ENCODE measurements at regions not wholly inside any gene's neighbourhood (a gene's known extent, or its start where the extent isn't known, plus 50 kb on each side); places are given as distances from the start of the nearest gene placed in this dataset.

GRCh38 chr13:55560331-55560730 is 1580.4 kb upstream of the PRR20A start:
- Histone ChIP-seq H3K9ac (ENCODE audit: low read length) (no peak overlapping the region), H3K4me3 (ENCODE audit: low read length) (no peak overlapping the region), H3K27me3 (ENCODE audit: control insufficient read depth, insufficient read depth, low read length) (no peaks in the 10 kb centered on the region), H3K9me3 (ENCODE audit: control insufficient read depth, low read depth, low read length) (peaks cover 3% of the 10 kb centered on the region), H3K4me1 (ENCODE audit: control insufficient read depth, low read depth, low read length) (peaks cover 7% of the 10 kb centered on the region), H3K27ac (ENCODE audit: low read length) (no peak overlapping the region), H3K36me3 (ENCODE audit: control insufficient read depth, low read depth, low read length) (no peaks in the 10 kb centered on the region)

- Histone ChIP-seq H3K27ac (ENCODE audit: low read length) (no peak overlapping the region), H3K27me3 (ENCODE audit: control insufficient read depth, insufficient read depth, low read length) (no peaks in the 10 kb centered on the region), H3K9me3 (ENCODE audit: control insufficient read depth, low read depth, low read length) (peaks cover 3% of the 10 kb centered on the region), H3K36me3 (ENCODE audit: control insufficient read depth, low read depth, low read length) (no peaks in the 10 kb centered on the region), H3K4me1 (ENCODE audit: control insufficient read depth, low read depth, low read length) (peaks cover 24% of the 10 kb centered on the region), H3K9ac (ENCODE audit: low read length) (no peak overlapping the region), H3K4me3 (ENCODE audit: low read length) (no peak overlapping the region)
These were observed 1577.5 kb upstream of the PRR20A start for GRCh38 chr13:55563267-55563666.

- H3K27ac ChIP-seq (ENCODE audit: low read length), result no peak overlapping the region
These were observed 1574.4 kb upstream of the PRR20A start for GRCh38 chr13:55566334-55566733.

GRCh38 chr13:55566779-55567178 is 1573.9 kb upstream of the PRR20A start:
- H3K27me3 ChIP-seq (ENCODE audit: control insufficient read depth, insufficient read depth, low read length), result no peaks in the 10 kb centered on the region
- H3K9ac ChIP-seq (ENCODE audit: low read length), result no peak overlapping the region
- no peak overlapping the region for H3K27ac ChIP-seq (ENCODE audit: low read length)
- H3K4me3 ChIP-seq (ENCODE audit: low read length), result no peak overlapping the region
- no peaks in the 10 kb centered on the region for H3K9me3 ChIP-seq (ENCODE audit: control insufficient read depth, low read depth, low read length)
- peaks cover 35% of the 10 kb centered on the region for H3K4me1 ChIP-seq (ENCODE audit: control insufficient read depth, low read depth, low read length)
- no peaks in the 10 kb centered on the region for H3K36me3 ChIP-seq (ENCODE audit: control insufficient read depth, low read depth, low read length)

More at GRCh38 chr13:55566334-55566733, 1574.4 kb upstream of the PRR20A start:
- H3K4me1 ChIP-seq (ENCODE audit: control insufficient read depth, low read depth, low read length), result peaks cover 31% of the 10 kb centered on the region
- H3K9me3 ChIP-seq (ENCODE audit: control insufficient read depth, low read depth, low read length), result no peaks in the 10 kb centered on the region
- H3K9ac ChIP-seq (ENCODE audit: low read length), result no peak overlapping the region
- H3K36me3 ChIP-seq (ENCODE audit: control insufficient read depth, low read depth, low read length), result no peaks in the 10 kb centered on the region
- H3K27me3 ChIP-seq (ENCODE audit: control insufficient read depth, insufficient read depth, low read length), result no peaks in the 10 kb centered on the region
- H3K4me3 ChIP-seq (ENCODE audit: low read length), result no peak overlapping the region

- Histone ChIP-seq H3K36me3 (ENCODE audit: control insufficient read depth, low read depth, low read length) (peaks cover 8% of the 10 kb centered on the region), H3K9me3 (ENCODE audit: control insufficient read depth, low read depth, low read length) (no peaks in the 10 kb centered on the region), H3K9ac (ENCODE audit: low read length) (no peak overlapping the region), H3K27me3 (ENCODE audit: control insufficient read depth, insufficient read depth, low read length) (no peaks in the 10 kb centered on the region), H3K4me1 (ENCODE audit: control insufficient read depth, low read depth, low read length) (peaks cover 47% of the 10 kb centered on the region), H3K4me3 (ENCODE audit: low read length) (no peak overlapping the region), H3K27ac (ENCODE audit: low read length) (no peak overlapping the region)
These were observed 1572.7 kb upstream of the PRR20A start for GRCh38 chr13:55567721-55568625.

- Histone ChIP-seq H3K4me1 (ENCODE audit: control insufficient read depth, low read depth, low read length) (peaks cover 52% of the 10 kb centered on the region), H3K27me3 (ENCODE audit: control insufficient read depth, insufficient read depth, low read length) (no peaks in the 10 kb centered on the region), H3K4me3 (ENCODE audit: low read length) (no peak overlapping the region), H3K36me3 (ENCODE audit: control insufficient read depth, low read depth, low read length) (peaks cover 19% of the 10 kb centered on the region), H3K9ac (ENCODE audit: low read length) (no peak overlapping the region), H3K27ac (ENCODE audit: low read length) (no peak overlapping the region), H3K9me3 (ENCODE audit: control insufficient read depth, low read depth, low read length) (no peaks in the 10 kb centered on the region)
These were observed 1571.6 kb upstream of the PRR20A start for GRCh38 chr13:55569082-55569481.

GRCh38 chr13:55569514-55569913 is 1571.2 kb upstream of the PRR20A start:
- H3K4me1 ChIP-seq (ENCODE audit: control insufficient read depth, low read depth, low read length), result peaks cover 51% of the 10 kb centered on the region

GRCh38 chr13:55570371-55570770 is 1570.3 kb upstream of the PRR20A start:
- Histone ChIP-seq H3K4me3 (ENCODE audit: low read length) (no peak overlapping the region), H3K36me3 (ENCODE audit: control insufficient read depth, low read depth, low read length) (peaks cover 27% of the 10 kb centered on the region)

More at GRCh38 chr13:55569514-55569913, 1571.2 kb upstream of the PRR20A start:
- Histone ChIP-seq H3K4me3 (ENCODE audit: low read length) (no peak overlapping the region), H3K9ac (ENCODE audit: low read length) (no peak overlapping the region), H3K9me3 (ENCODE audit: control insufficient read depth, low read depth, low read length) (no peaks in the 10 kb centered on the region), H3K27me3 (ENCODE audit: control insufficient read depth, insufficient read depth, low read length) (no peaks in the 10 kb centered on the region), H3K36me3 (ENCODE audit: control insufficient read depth, low read depth, low read length) (peaks cover 23% of the 10 kb centered on the region), H3K27ac (ENCODE audit: low read length) (no peak overlapping the region)

GRCh38 chr13:55571237-55571867 is 1569.4 kb upstream of the PRR20A start:
- Histone ChIP-seq H3K4me1 (ENCODE audit: control insufficient read depth, low read depth, low read length) (peaks cover 45% of the 10 kb centered on the region), H3K9ac (ENCODE audit: low read length) (no peak overlapping the region), H3K4me3 (ENCODE audit: low read length) (no peak overlapping the region), H3K36me3 (ENCODE audit: control insufficient read depth, low read depth, low read length) (peaks cover 35% of the 10 kb centered on the region), H3K27me3 (ENCODE audit: control insufficient read depth, insufficient read depth, low read length) (no peaks in the 10 kb centered on the region), H3K9me3 (ENCODE audit: control insufficient read depth, low read depth, low read length) (no peaks in the 10 kb centered on the region), H3K27ac (ENCODE audit: low read length) (peak overlapping the region; percentile 45)

More at GRCh38 chr13:55570371-55570770, 1570.3 kb upstream of the PRR20A start:
- no peaks in the 10 kb centered on the region for H3K9me3 ChIP-seq (ENCODE audit: control insufficient read depth, low read depth, low read length)
- peaks cover 48% of the 10 kb centered on the region for H3K4me1 ChIP-seq (ENCODE audit: control insufficient read depth, low read depth, low read length)
- no peak overlapping the region for H3K9ac ChIP-seq (ENCODE audit: low read length)
- no peaks in the 10 kb centered on the region for H3K27me3 ChIP-seq (ENCODE audit: control insufficient read depth, insufficient read depth, low read length)
- no peak overlapping the region for H3K27ac ChIP-seq (ENCODE audit: low read length)

GRCh38 chr13:55572408-55572807 is 1568.3 kb upstream of the PRR20A start:
- Histone ChIP-seq H3K27me3 (ENCODE audit: control insufficient read depth, insufficient read depth, low read length) (no peaks in the 10 kb centered on the region), H3K4me1 (ENCODE audit: control insufficient read depth, low read depth, low read length) (peaks cover 42% of the 10 kb centered on the region), H3K9me3 (ENCODE audit: control insufficient read depth, low read depth, low read length) (no peaks in the 10 kb centered on the region), H3K4me3 (ENCODE audit: low read length) (no peak overlapping the region), H3K36me3 (ENCODE audit: control insufficient read depth, low read depth, low read length) (peaks cover 45% of the 10 kb centered on the region), H3K27ac (ENCODE audit: low read length) (peak overlapping the region; percentile 45), H3K9ac (ENCODE audit: low read length) (no peak overlapping the region)

GRCh38 chr13:55572862-55573261 is 1567.9 kb upstream of the PRR20A start:
- peaks cover 43% of the 10 kb centered on the region for H3K4me1 ChIP-seq (ENCODE audit: control insufficient read depth, low read depth, low read length)
- H3K4me3 ChIP-seq (ENCODE audit: low read length), result no peak overlapping the region
- H3K9me3 ChIP-seq (ENCODE audit: control insufficient read depth, low read depth, low read length), result no peaks in the 10 kb centered on the region
- H3K9ac ChIP-seq (ENCODE audit: low read length), result no peak overlapping the region
- H3K36me3 ChIP-seq (ENCODE audit: control insufficient read depth, low read depth, low read length), result peaks cover 50% of the 10 kb centered on the region
- H3K27me3 ChIP-seq (ENCODE audit: control insufficient read depth, insufficient read depth, low read length), result no peaks in the 10 kb centered on the region
- no peak overlapping the region for H3K27ac ChIP-seq (ENCODE audit: low read length)
